Activated T-cell treated with anti-CD3 and anti-CD28 coated beads, Interleukin-2, amount 50 U/mL, for 72 hours (primary cell): ENCODE measurements at regions not wholly inside any gene's neighbourhood (a gene's known extent, or its start where the extent isn't known, plus 50 kb on each side); places are given as distances from the start of the nearest gene placed in this dataset.

Experiments used
- ATAC-seq, 2 donors: fragments of 150-1000 bp; cut with Tn5 transposase; replicated peaks in 1 of 2; 2 replicates each; pipeline ENCODE4 v1.10.0; 2021; ENCODE audit warnings: moderate library complexity in 2 of 2, mild to moderate bottlenecking in 1 of 2
- DNase-seq, 2 donors: peaks; one replicate each; pipeline ENCODE4 v3.0.0; 2021 to 2022; ENCODE audit warnings: mixed read lengths in 1 of 2
- H3K27ac Mint-ChIP-seq: one replicate; pipeline ENCODE4 v1.8.0; 2022; ENCODE audit warnings: mild to moderate bottlenecking, moderate library complexity, mixed read lengths
- H3K27me3 Mint-ChIP-seq: one replicate; pipeline ENCODE4 v1.8.0; 2022; ENCODE audit warnings: low read depth, mixed read lengths
- H3K36me3 Mint-ChIP-seq, 2 donors: one replicate each; pipeline ENCODE4 v1.8.0; 2022; ENCODE audit warnings: mixed read lengths in 2 of 2, mild to moderate bottlenecking in 1 of 2; ENCODE audit not compliant: insufficient read depth in 2 of 2
- H3K4me1 Mint-ChIP-seq: one replicate; pipeline ENCODE4 v1.8.0; 2022; ENCODE audit warnings: low read depth, mixed read lengths
- H3K4me3 Mint-ChIP-seq, 2 donors: one replicate each; pipeline ENCODE4 v1.8.0; 2022; ENCODE audit warnings: mild to moderate bottlenecking in 2 of 2, mixed read lengths in 2 of 2, moderate library complexity in 2 of 2
- H3K9me3 Mint-ChIP-seq, 2 donors: one replicate each; pipeline ENCODE4 v1.8.0; 2022; ENCODE audit warnings: mixed read lengths in 2 of 2

- Mint-ChIP-seq H3K27me3 (no peaks in the 10 kb centered on the region), H3K9me3 (no peaks in the 10 kb centered on the region), H3K4me3 (no peak overlapping the region), H3K27ac (no peak overlapping the region), H3K4me1 (no peaks in the 10 kb centered on the region), H3K36me3 (no peaks in the 10 kb centered on the region)
- no peak for DNase-seq
- no peak for ATAC-seq
Measured at GRCh38 chr6:156126535-156126934, 650.6 kb upstream of the ARID1B start.

GRCh38 chr6:156125844-156126243 is 651.3 kb upstream of the ARID1B start:
- no peaks in the 10 kb centered on the region for H3K4me1 Mint-ChIP-seq
- no peak for ATAC-seq

GRCh38 chr6:156123731-156124130 is 653.4 kb upstream of the ARID1B start:
- no peak overlapping the region for H3K27ac Mint-ChIP-seq
- H3K9me3 Mint-ChIP-seq, result no peaks in the 10 kb centered on the region
- H3K27me3 Mint-ChIP-seq, result no peaks in the 10 kb centered on the region
- H3K36me3 Mint-ChIP-seq, result no peaks in the 10 kb centered on the region
- no peaks in the 10 kb centered on the region for H3K4me1 Mint-ChIP-seq
- no peak for ATAC-seq
- H3K4me3 Mint-ChIP-seq, result no peak overlapping the region
- DNase-seq, result no peak

More at GRCh38 chr6:156125844-156126243, 651.3 kb upstream of the ARID1B start:
- Mint-ChIP-seq H3K27ac (no peak overlapping the region), H3K9me3 (no peaks in the 10 kb centered on the region), H3K36me3 (no peaks in the 10 kb centered on the region), H3K27me3 (no peaks in the 10 kb centered on the region), H3K4me3 (no peak overlapping the region)
- no peak for DNase-seq

- ATAC-seq (no peak), DNase-seq (no peak)
- H3K4me3 Mint-ChIP-seq, result no peak overlapping the region
- no peaks in the 10 kb centered on the region for H3K9me3 Mint-ChIP-seq
- H3K36me3 Mint-ChIP-seq, result no peaks in the 10 kb centered on the region
- H3K27ac Mint-ChIP-seq, result no peak overlapping the region
- H3K4me1 Mint-ChIP-seq, result no peaks in the 10 kb centered on the region
- H3K27me3 Mint-ChIP-seq, result no peaks in the 10 kb centered on the region
Measured at GRCh38 chr6:156121973-156122372, 655.2 kb upstream of the ARID1B start.

- H3K9me3 Mint-ChIP-seq, result no peaks in the 10 kb centered on the region
- H3K4me3 Mint-ChIP-seq, result no peak overlapping the region
- H3K36me3 Mint-ChIP-seq, result no peaks in the 10 kb centered on the region
- DNase-seq, result no peak
- H3K27ac Mint-ChIP-seq, result no peak overlapping the region
- no peak for ATAC-seq
- peaks cover 3% of the 10 kb centered on the region for H3K4me1 Mint-ChIP-seq
- no peaks in the 10 kb centered on the region for H3K27me3 Mint-ChIP-seq
Measured at GRCh38 chr6:156114541-156114940, 658.9 kb upstream of the NOX3 start.

GRCh38 chr6:156113631-156114030 is 658.0 kb upstream of the NOX3 start:
- no peak for ATAC-seq
- Mint-ChIP-seq H3K4me3 (no peak overlapping the region), H3K9me3 (no peaks in the 10 kb centered on the region), H3K27ac (no peak overlapping the region), H3K36me3 (no peaks in the 10 kb centered on the region), H3K4me1 (peaks cover 4% of the 10 kb centered on the region), H3K27me3 (no peaks in the 10 kb centered on the region)
- no peak for DNase-seq

GRCh38 chr6:156111913-156112312 is 656.3 kb upstream of the NOX3 start:
- H3K4me1 Mint-ChIP-seq, result peaks cover 4% of the 10 kb centered on the region
- ATAC-seq, result no peak
- H3K36me3 Mint-ChIP-seq, result no peaks in the 10 kb centered on the region
- no peak overlapping the region for H3K4me3 Mint-ChIP-seq
- H3K27ac Mint-ChIP-seq, result no peak overlapping the region
- H3K27me3 Mint-ChIP-seq, result no peaks in the 10 kb centered on the region
- no peaks in the 10 kb centered on the region for H3K9me3 Mint-ChIP-seq
- no peak for DNase-seq

GRCh38 chr6:156110249-156110648 is 654.6 kb upstream of the NOX3 start:
- H3K4me3 Mint-ChIP-seq, result no peak overlapping the region
- no peaks in the 10 kb centered on the region for H3K36me3 Mint-ChIP-seq
- ATAC-seq, result no peak
- H3K27ac Mint-ChIP-seq, result no peak overlapping the region
- no peaks in the 10 kb centered on the region for H3K9me3 Mint-ChIP-seq
- peaks cover 4% of the 10 kb centered on the region for H3K4me1 Mint-ChIP-seq
- H3K27me3 Mint-ChIP-seq, result no peaks in the 10 kb centered on the region
- no peak for DNase-seq

- Mint-ChIP-seq H3K27ac (no peak overlapping the region), H3K27me3 (no peaks in the 10 kb centered on the region), H3K36me3 (no peaks in the 10 kb centered on the region), H3K4me1 (peaks cover 4% of the 10 kb centered on the region), H3K9me3 (no peaks in the 10 kb centered on the region), H3K4me3 (no peak overlapping the region)
- DNase-seq, result no peak
- no peak for ATAC-seq
Measured at GRCh38 chr6:156109713-156110112, 654.1 kb upstream of the NOX3 start.

GRCh38 chr6:156107624-156108101 is 652.0 kb upstream of the NOX3 start:
- ATAC-seq (peak in 1 of 2 donors; percentile 71), DNase-seq (peak in 1 of 2 donors; percentile 1)
- no peak overlapping the region for H3K27ac Mint-ChIP-seq

GRCh38 chr6:156102129-156102528 is 646.5 kb upstream of the NOX3 start:
- DNase-seq (no peak), ATAC-seq (no peak)
- Mint-ChIP-seq H3K4me3 (no peak overlapping the region), H3K4me1 (no peaks in the 10 kb centered on the region), H3K9me3 (peaks cover 4 to 6% of the 10 kb centered on the region in 2 donors), H3K27ac (no peak overlapping the region), H3K36me3 (peaks cover 1 to 9% of the 10 kb centered on the region in 2 donors), H3K27me3 (no peaks in the 10 kb centered on the region)

More at GRCh38 chr6:156107624-156108101, 652.0 kb upstream of the NOX3 start:
- Mint-ChIP-seq H3K27me3 (no peaks in the 10 kb centered on the region), H3K4me1 (peaks cover 4% of the 10 kb centered on the region), H3K4me3 (peak overlapping the region in 1 of 2 donors; percentile 40), H3K9me3 (no peaks in the 10 kb centered on the region), H3K36me3 (no peaks in the 10 kb centered on the region)

GRCh38 chr6:156098839-156099238 is 643.2 kb upstream of the NOX3 start:
- Mint-ChIP-seq H3K27ac (no peak overlapping the region), H3K36me3 (peaks cover 1 to 9% of the 10 kb centered on the region in 2 donors), H3K4me1 (no peaks in the 10 kb centered on the region), H3K4me3 (no peak overlapping the region), H3K27me3 (no peaks in the 10 kb centered on the region), H3K9me3 (peaks cover 4 to 6% of the 10 kb centered on the region in 2 donors)
- peak in 1 of 2 donors; percentile 17 for ATAC-seq
- DNase-seq, result no peak

- peaks cover 25 to 27% of the 10 kb centered on the region in 2 donors for H3K9me3 Mint-ChIP-seq
- DNase-seq (no peak), ATAC-seq (no peak)
- H3K4me3 Mint-ChIP-seq, result no peak overlapping the region
- H3K4me1 Mint-ChIP-seq, result no peaks in the 10 kb centered on the region
- no peak overlapping the region for H3K27ac Mint-ChIP-seq
- H3K36me3 Mint-ChIP-seq, result peaks cover 17 to 18% of the 10 kb centered on the region in 2 donors
- no peaks in the 10 kb centered on the region for H3K27me3 Mint-ChIP-seq
Measured at GRCh38 chr6:156087487-156087886, 631.8 kb upstream of the NOX3 start.

GRCh38 chr6:156082012-156082411 is 626.4 kb upstream of the NOX3 start:
- peaks cover 0 to 4% of the 10 kb centered on the region in 2 donors for H3K36me3 Mint-ChIP-seq
- no peaks in the 10 kb centered on the region for H3K4me1 Mint-ChIP-seq
- H3K27ac Mint-ChIP-seq, result no peak overlapping the region
- no peak overlapping the region for H3K4me3 Mint-ChIP-seq
- H3K27me3 Mint-ChIP-seq, result no peaks in the 10 kb centered on the region
- ATAC-seq (no peak), DNase-seq (no peak)
- peaks cover 2% of the 10 kb centered on the region in 2 donors for H3K9me3 Mint-ChIP-seq
